ENCODE measurements at regions not wholly inside any gene's neighbourhood (a gene's known extent, or its start where the extent isn't known, plus 50 kb on each side); places are given as distances from the start of the nearest gene placed in this dataset.
"Not testable (repeated sequence)": the region's sequence is repeated elsewhere in the genome, so short reads cannot be mapped to it uniquely, and the experiment has no call there.

DNA sequence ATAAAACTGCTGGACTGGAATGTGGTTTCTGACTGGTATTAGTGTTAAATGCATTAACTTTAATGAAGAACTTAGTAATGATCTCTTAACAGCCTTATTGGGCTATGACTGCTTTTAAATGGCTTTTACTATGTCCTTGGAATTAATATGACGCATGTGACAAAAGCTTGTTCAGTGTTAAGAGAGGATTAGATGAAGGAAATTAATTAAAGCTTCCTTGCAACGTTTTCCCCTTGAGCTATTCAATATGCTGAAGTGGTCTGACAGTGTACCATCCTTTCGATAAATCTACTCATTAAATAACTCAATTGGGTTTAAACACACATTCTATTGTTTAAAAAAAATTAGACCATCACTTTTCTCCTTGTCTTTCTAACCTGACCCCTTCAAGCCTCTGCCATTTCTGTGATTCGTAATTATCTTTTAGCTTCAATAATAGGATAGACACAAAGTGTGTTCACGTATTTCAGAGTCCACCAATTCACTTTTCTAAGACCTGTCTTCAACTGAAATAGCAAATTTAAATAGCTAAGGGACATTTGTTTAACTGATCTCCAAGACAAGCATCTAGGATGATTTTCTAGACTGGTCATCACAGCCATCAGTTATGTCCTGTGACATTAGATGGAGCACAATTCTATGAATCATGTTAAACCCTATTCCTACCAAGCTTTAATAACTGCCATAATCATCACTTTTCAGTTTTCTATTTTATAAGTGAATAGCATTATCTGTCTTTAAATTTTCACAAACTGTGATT, 1258.0 kb upstream of the CDH9 start:
- WGBS (ENCODE audit: extremely low coverage, insufficient read length, low lambda C conversion rate): no CpG with 5 or more reads among the region's 5 CpGs
- Histone ChIP-seq H3K79me1 (ENCODE audit: insufficient read depth, low read depth, low read length, poor library complexity, severe bottlenecking) (no peaks in the 10 kb centered on the region), H3K79me2 (ENCODE audit: insufficient read depth, low read length) (no peaks in the 10 kb centered on the region)

GRCh38 chr5:28287021-28287420, 1248.6 kb upstream of the CDH9 start:
- not testable (repeated sequence) for H3K4me1 ChIP-seq (ENCODE audit: insufficient read depth, low read length); H2BK20ac ChIP-seq (ENCODE audit: low read depth, low read length, poor library complexity, severe bottlenecking); H3K9ac ChIP-seq (ENCODE audit: extremely low read depth, insufficient read length, low read length); H3K14ac ChIP-seq (ENCODE audit: insufficient read depth, low read length); H2BK15ac ChIP-seq (ENCODE audit: low read depth, low read length); H3K27me3 Mint-ChIP-seq (ENCODE audit: low read depth); H3K4me2 ChIP-seq (ENCODE audit: insufficient read depth, insufficient read length, low read length); H4K91ac ChIP-seq (ENCODE audit: insufficient read length, low read depth, low read length); H3K56ac ChIP-seq (ENCODE audit: insufficient read length, low read depth, low read length); H3K23ac ChIP-seq (ENCODE audit: insufficient read length, low read depth, low read length); DNase-seq; H3K23me2 ChIP-seq (ENCODE audit: insufficient read length, low read depth, low read length, poor library complexity, severe bottlenecking); H2AK5ac ChIP-seq (ENCODE audit: insufficient read length, low read length); H2BK120ac ChIP-seq (ENCODE audit: low read depth, low read length, poor library complexity, severe bottlenecking); H4K20me1 ChIP-seq (ENCODE audit: control insufficient read depth, insufficient read depth, insufficient read length); H3K9me3 ChIP-seq (ENCODE audit: control insufficient read depth, low read depth, low read length); H4K5ac ChIP-seq (ENCODE audit: insufficient read length, low read depth, low read length); H2BK12ac ChIP-seq (ENCODE audit: insufficient read length, low read depth, low read length); H3K4me1 Mint-ChIP-seq; H4K8ac ChIP-seq (replicated peaks; ENCODE audit: insufficient read length, low read depth, low read length); H3T11ph ChIP-seq (ENCODE audit: low read length); H3K18ac ChIP-seq (ENCODE audit: insufficient read length, low read depth, low read length); H3K4ac ChIP-seq (ENCODE audit: low read depth, low read length); H3K4me3 Mint-ChIP-seq; H3K27me3 ChIP-seq (ENCODE audit: insufficient read depth, low read length); H3K27ac Mint-ChIP-seq; H2BK5ac ChIP-seq (ENCODE audit: insufficient read length, low read length); H2AFZ ChIP-seq (ENCODE audit: low read length); H3K79me2 ChIP-seq (ENCODE audit: insufficient read depth, low read length); H3K79me1 ChIP-seq (ENCODE audit: insufficient read depth, low read depth, low read length, poor library complexity, severe bottlenecking); H3K27ac ChIP-seq (ENCODE audit: insufficient read length, low read depth, low read length); H3K9me3 Mint-ChIP-seq; H3K36me3 Mint-ChIP-seq (ENCODE audit: insufficient read depth in 1 of 3, low read depth in 3 of 3)
- WGBS (ENCODE audit: extremely low coverage, insufficient read length, low lambda C conversion rate): no CpG with 5 or more reads among the region's 10 CpGs

More for the DNA sequence above, 1258.0 kb upstream of the CDH9 start:
- Histone ChIP-seq H2BK20ac (ENCODE audit: low read depth, low read length, poor library complexity, severe bottlenecking) (no peak overlapping the region), H2AK5ac (ENCODE audit: insufficient read length, low read length) (no peak overlapping the region), H4K8ac (replicated peaks; ENCODE audit: insufficient read length, low read depth, low read length) (no peak overlapping the region), H3K56ac (ENCODE audit: insufficient read length, low read depth, low read length) (no peak overlapping the region), H3K23ac (ENCODE audit: insufficient read length, low read depth, low read length) (no peak overlapping the region), H3K14ac (ENCODE audit: insufficient read depth, low read length) (no peak overlapping the region), H3K9ac (ENCODE audit: extremely low read depth, insufficient read length, low read length) (no peak overlapping the region), H3K18ac (ENCODE audit: insufficient read length, low read depth, low read length) (no peak overlapping the region), H3K9me3 (ENCODE audit: control insufficient read depth, low read depth, low read length) (no peaks in the 10 kb centered on the region), H4K5ac (ENCODE audit: insufficient read length, low read depth, low read length) (no peak overlapping the region), H2BK12ac (ENCODE audit: insufficient read length, low read depth, low read length) (no peak overlapping the region), H3K27ac (ENCODE audit: insufficient read length, low read depth, low read length) (no peak overlapping the region), H4K20me1 (ENCODE audit: control insufficient read depth, insufficient read depth, insufficient read length) (no peaks in the 10 kb centered on the region), H2BK5ac (ENCODE audit: insufficient read length, low read length) (no peak overlapping the region), H4K91ac (ENCODE audit: insufficient read length, low read depth, low read length) (no peak overlapping the region), H2BK120ac (ENCODE audit: low read depth, low read length, poor library complexity, severe bottlenecking) (no peak overlapping the region), H3K23me2 (ENCODE audit: insufficient read length, low read depth, low read length, poor library complexity, severe bottlenecking) (no peaks in the 10 kb centered on the region), H3K4me2 (ENCODE audit: insufficient read depth, insufficient read length, low read length) (no peak overlapping the region), H3T11ph (ENCODE audit: low read length) (no peak overlapping the region), H3K4me1 (ENCODE audit: insufficient read depth, low read length) (no peaks in the 10 kb centered on the region), H2BK15ac (ENCODE audit: low read depth, low read length) (no peak overlapping the region), H2AFZ (ENCODE audit: low read length) (no peak overlapping the region), H3K4ac (ENCODE audit: low read depth, low read length) (no peak overlapping the region), H3K27me3 (ENCODE audit: insufficient read depth, low read length) (no peaks in the 10 kb centered on the region)
- peaks cover 0 to 8% of the 10 kb centered on the region in 2 experiments; a peak in 2 of 5 replicates for H3K9me3 Mint-ChIP-seq
- H3K27ac Mint-ChIP-seq: no peak overlapping the region
- no peaks in the 10 kb centered on the region for H3K4me1 Mint-ChIP-seq
- H3K4me3 Mint-ChIP-seq: no peak overlapping the region
- peaks cover 0 to 4% (median 0%) of the 10 kb centered on the region in 3 experiments; a peak in 2 of 7 replicates for H3K36me3 Mint-ChIP-seq (ENCODE audit: insufficient read depth in 1 of 3, low read depth in 3 of 3)
- no peak for DNase-seq
- TF ChIP-seq CTCF (conservative IDR thresholded peaks at IDR 0.05): no peak
- no peaks in the 10 kb centered on the region for H3K27me3 Mint-ChIP-seq (ENCODE audit: low read depth)

Measured in H9 (cell line).